ENCODE measurements at regions not wholly inside any gene's neighbourhood (a gene's known extent, or its start where the extent isn't known, plus 50 kb on each side); places are given as distances from the start of the nearest gene placed in this dataset.

GRCh38 chr13:80199067-80199466, 141.9 kb downstream of the SPRY2 start:
- H3K27me3 ChIP-seq (ENCODE audit: control insufficient read depth in 4 of 4, insufficient read depth in 4 of 4, low read length in 3 of 4), result no peaks in the 10 kb centered on the region
- no peaks in the 10 kb centered on the region for H3K9me3 ChIP-seq (ENCODE audit: control insufficient read depth in 4 of 4, low read length in 3 of 4)
- no peak overlapping the region for H3K27ac ChIP-seq (ENCODE audit: low read depth in 1 of 2, low read length in 2 of 2)
- peaks cover 0 to 18% (median 2%) of the 10 kb centered on the region in 4 donors for H3K4me1 ChIP-seq (ENCODE audit: control insufficient read depth in 4 of 4, insufficient read depth in 4 of 4, low read length in 3 of 4)
- H3K36me3 ChIP-seq (ENCODE audit: control insufficient read depth in 4 of 4, insufficient read depth in 3 of 4, low read depth in 1 of 4, low read length in 3 of 4), result no peaks in the 10 kb centered on the region
- no peak overlapping the region for H3K9ac ChIP-seq (ENCODE audit: low read depth in 1 of 2, low read length in 2 of 2)
- TF ChIP-seq RXRA (IDR thresholded peaks at IDR 0.05), result peak; percentile 6 to 43
- no peak for TF ChIP-seq RAD21 (IDR thresholded peaks at IDR 0.05)
- no peak for TF ChIP-seq ZBTB33 (IDR thresholded peaks at IDR 0.05)
- TF ChIP-seq YY1 (IDR thresholded peaks at IDR 0.05), result no peak
- no peak for TF ChIP-seq NR2F2 (IDR thresholded peaks at IDR 0.05)
- TF ChIP-seq HNF4A (conservative IDR thresholded peaks at IDR 0.05), result peak in 1 of 2 donors; percentile 65
- TF ChIP-seq MAX (IDR thresholded peaks at IDR 0.05), result peak; percentile 7
- H3K4me3 ChIP-seq (ENCODE audit: low read depth in 1 of 3, low read length in 3 of 3), result no peak overlapping the region
- DNase-seq (ENCODE audit: low spot score), result no peak
- WGBS, result 49% methylated on average over 4 of the region's 4 CpGs

- no peaks in the 10 kb centered on the region for H3K9me3 ChIP-seq (ENCODE audit: control insufficient read depth in 4 of 4, low read length in 3 of 4)
- DNase-seq (ENCODE audit: low spot score), result no peak
- TF ChIP-seq SP1 (IDR thresholded peaks at IDR 0.05) (no peak), YY1 (IDR thresholded peaks at IDR 0.05) (no peak), FOXA1 (IDR thresholded peaks at IDR 0.05) (no peak), EGR1 (IDR thresholded peaks at IDR 0.05; ENCODE audit: low read depth in 2 of 2) (no peak), MAX (IDR thresholded peaks at IDR 0.05) (no peak), GABPA (IDR thresholded peaks at IDR 0.05 in 1 of 2, conservative IDR thresholded peaks at IDR 0.05 in 1 of 2) (no peak)
- H3K4me1 ChIP-seq (ENCODE audit: control insufficient read depth in 4 of 4, insufficient read depth in 4 of 4, low read length in 3 of 4), result peaks cover 0 to 18% (median 2%) of the 10 kb centered on the region in 4 donors
- H3K27me3 ChIP-seq (ENCODE audit: control insufficient read depth in 4 of 4, insufficient read depth in 4 of 4, low read length in 3 of 4), result no peaks in the 10 kb centered on the region
- H3K9ac ChIP-seq (ENCODE audit: low read depth in 1 of 2, low read length in 2 of 2), result no peak overlapping the region
- H3K27ac ChIP-seq (ENCODE audit: low read depth in 1 of 2, low read length in 2 of 2), result no peak overlapping the region
- H3K36me3 ChIP-seq (ENCODE audit: control insufficient read depth in 4 of 4, insufficient read depth in 3 of 4, low read depth in 1 of 4, low read length in 3 of 4), result no peaks in the 10 kb centered on the region
- 91% methylated on average over 2 of the region's 2 CpGs for WGBS
- H3K4me3 ChIP-seq (ENCODE audit: low read depth in 1 of 3, low read length in 3 of 3), result no peak overlapping the region
Measured at GRCh38 chr13:80196756-80197155, 144.2 kb downstream of the SPRY2 start.

- H3K9me3 ChIP-seq (ENCODE audit: control insufficient read depth in 4 of 4, low read length in 3 of 4), result no peaks in the 10 kb centered on the region
- DNase-seq (ENCODE audit: low spot score), result no peak
- WGBS, result 90% methylated on average over 2 of the region's 2 CpGs
Measured at GRCh38 chr13:80195649-80196048, 145.3 kb downstream of the SPRY2 start.

More at GRCh38 chr13:80195649-80196048, 145.3 kb downstream of the SPRY2 start:
- Histone ChIP-seq H3K27ac (ENCODE audit: low read depth in 1 of 2, low read length in 2 of 2) (no peak overlapping the region), H3K4me1 (ENCODE audit: control insufficient read depth in 4 of 4, insufficient read depth in 4 of 4, low read length in 3 of 4) (peaks cover 0 to 17% (median 2%) of the 10 kb centered on the region in 4 donors), H3K36me3 (ENCODE audit: control insufficient read depth in 4 of 4, insufficient read depth in 3 of 4, low read depth in 1 of 4, low read length in 3 of 4) (no peaks in the 10 kb centered on the region), H3K4me3 (ENCODE audit: low read depth in 1 of 3, low read length in 3 of 3) (no peak overlapping the region), H3K9ac (ENCODE audit: low read depth in 1 of 2, low read length in 2 of 2) (no peak overlapping the region), H3K27me3 (ENCODE audit: control insufficient read depth in 4 of 4, insufficient read depth in 4 of 4, low read length in 3 of 4) (no peaks in the 10 kb centered on the region)
- no peak for TF ChIP-seq YY1 (IDR thresholded peaks at IDR 0.05)
- TF ChIP-seq FOXA1 (IDR thresholded peaks at IDR 0.05), result no peak
- TF ChIP-seq FOXA2 (IDR thresholded peaks at IDR 0.05), result no peak
- TF ChIP-seq MAX (IDR thresholded peaks at IDR 0.05), result no peak
- no peak for TF ChIP-seq RAD21 (IDR thresholded peaks at IDR 0.05)
- no peak for TF ChIP-seq RXRA (IDR thresholded peaks at IDR 0.05)
- TF ChIP-seq JUND (IDR thresholded peaks at IDR 0.05), result no peak
- TF ChIP-seq REST (IDR thresholded peaks at IDR 0.05), result no peak

Measured in liver (tissue), 7 donors.